CD4-positive, alpha-beta T cell treated with Interleukin-4 for 4 hours (primary cell): ENCODE measurements at regions not wholly inside any gene's neighbourhood (a gene's known extent, or its start where the extent isn't known, plus 50 kb on each side); places are given as distances from the start of the nearest gene placed in this dataset.
"Not testable (repeated sequence)": the region's sequence is repeated elsewhere in the genome, so short reads cannot be mapped to it uniquely, and the experiment has no call there.

Experiments used
- DNase-seq: peaks from one replicate; pipeline ENCODE4 v3.0.0-alpha.2; 2020

- no peak for DNase-seq
These were observed 126.7 kb downstream of the MTHFS start for GRCh38 chr15:79769933-79770759.

DNA sequence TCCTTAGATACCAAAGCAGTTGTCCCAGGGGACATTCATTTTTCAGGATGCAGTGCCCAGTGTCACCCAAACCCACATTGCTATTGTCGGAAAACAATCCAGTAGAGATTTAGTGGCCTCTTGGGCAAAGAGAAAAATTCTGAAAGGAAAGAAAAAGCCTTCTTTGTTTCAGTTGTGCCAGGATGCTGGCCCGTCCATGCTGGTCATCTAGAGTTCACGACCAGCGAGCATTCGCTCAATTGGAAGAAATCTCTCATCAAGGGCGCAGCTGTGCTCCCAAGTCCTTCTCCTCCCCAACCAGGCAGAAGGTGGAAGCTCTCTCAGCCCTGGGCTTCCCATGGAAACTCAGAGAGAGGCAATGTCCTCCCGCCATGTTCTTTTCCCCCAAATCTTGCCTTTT lies 123.7 kb downstream of the MTHFS start:
- DNase-seq: no peak

- no peak for DNase-seq
These were observed 121.0 kb downstream of the MTHFS start for GRCh38 chr15:79775821-79776220.

GRCh38 chr15:79777916-79778315 lies 118.9 kb downstream of the MTHFS start:
- DNase-seq: no peak

- DNase-seq: no peak
These were observed 118.3 kb downstream of the MTHFS start for GRCh38 chr15:79778378-79778990.

- no peak for DNase-seq
These were observed 117.1 kb downstream of the MTHFS start for GRCh38 chr15:79779746-79780145.

DNA sequence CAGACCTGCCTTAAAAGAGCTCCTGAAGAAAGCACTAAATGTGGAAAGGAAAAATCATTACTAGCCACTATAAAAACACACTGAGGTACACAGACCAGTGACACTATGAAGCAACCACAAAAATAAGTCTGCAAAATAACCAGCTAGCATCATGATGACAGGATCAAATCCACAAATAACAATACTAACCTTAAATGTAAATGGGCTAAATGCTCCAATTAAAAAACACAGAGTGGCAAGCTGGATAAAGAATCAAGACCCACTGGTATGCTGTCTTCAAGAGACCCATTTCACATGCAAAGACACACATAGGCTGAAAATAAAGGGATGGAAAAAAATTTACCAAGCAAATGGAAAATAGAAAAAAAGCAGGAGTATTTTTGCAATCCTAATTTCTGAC lies 114.5 kb downstream of the MTHFS start:
- DNase-seq: not testable (repeated sequence)
